H9 (cell line): ENCODE measurements at regions not wholly inside any gene's neighbourhood (a gene's known extent, or its start where the extent isn't known, plus 50 kb on each side); places are given as distances from the start of the nearest gene placed in this dataset.

ENCODE experiments used
- DNase-seq: peaks from one replicate; pipeline ENCODE4 v3.0.0-alpha.2; 2017
- H2AFZ ChIP-seq: one replicate; pipeline ENCODE4 v1.6.1; 2013; ENCODE audit warnings: mild to moderate bottlenecking, low read length, control low read depth, moderate library complexity
- H2AK5ac ChIP-seq: 2 replicates; pipeline ENCODE4 v1.6.1; 2013; ENCODE audit warnings: low read length, control low read depth, mixed read lengths; ENCODE audit not compliant: insufficient read length
- H2BK120ac ChIP-seq: one replicate; pipeline ENCODE4 v1.6.1; 2013; ENCODE audit warnings: low read depth, mild to moderate bottlenecking, low read length, control low read depth, inconsistent platforms; ENCODE audit not compliant: poor library complexity, severe bottlenecking
- H2BK12ac ChIP-seq: 2 replicates; pipeline ENCODE4 v1.6.1; 2013; ENCODE audit warnings: low read length, control low read depth, mixed read lengths, low read depth; ENCODE audit not compliant: insufficient read length
- H2BK15ac ChIP-seq: 2 replicates; pipeline ENCODE4 v1.6.1; 2013; ENCODE audit warnings: low read depth, low read length, control low read depth
- H2BK20ac ChIP-seq: one replicate; pipeline ENCODE4 v1.6.1; 2013; ENCODE audit warnings: low read depth, mild to moderate bottlenecking, low read length, control low read depth, inconsistent platforms; ENCODE audit not compliant: poor library complexity, severe bottlenecking
- H2BK5ac ChIP-seq: 2 replicates; pipeline ENCODE4 v1.6.1; 2013; ENCODE audit warnings: low read length, control low read depth, mixed read lengths; ENCODE audit not compliant: insufficient read length
- H3K14ac ChIP-seq: 2 replicates; pipeline ENCODE4 v1.6.1; 2013; ENCODE audit warnings: low read length, control low read depth; ENCODE audit not compliant: insufficient read depth
- H3K18ac ChIP-seq: 2 replicates; pipeline ENCODE4 v1.6.1; 2013; ENCODE audit warnings: low read depth, mild to moderate bottlenecking, mixed read lengths, low read length, control low read depth; ENCODE audit not compliant: insufficient read length
- H3K23ac ChIP-seq: 2 replicates; pipeline ENCODE4 v1.6.1; 2013; ENCODE audit warnings: low read length, control low read depth, mixed read lengths, low read depth; ENCODE audit not compliant: insufficient read length
- H3K23me2 ChIP-seq: 2 replicates; pipeline ENCODE4 v1.6.1; 2013; ENCODE audit warnings: low read depth, mild to moderate bottlenecking, mixed read lengths, low read length, control low read depth; ENCODE audit not compliant: insufficient read length, poor library complexity, severe bottlenecking
- H3K27ac ChIP-seq: 2 replicates; pipeline ENCODE4 v1.5.1; 2013; ENCODE audit warnings: low read length, control low read depth, mixed read lengths, low read depth; ENCODE audit not compliant: insufficient read length
- H3K27me3 ChIP-seq: 2 replicates; pipeline ENCODE4 v1.6.1; 2013; ENCODE audit warnings: low read length, control low read depth, inconsistent platforms; ENCODE audit not compliant: insufficient read depth
- H3K4ac ChIP-seq: 2 replicates; pipeline ENCODE4 v1.6.1; 2013; ENCODE audit warnings: low read depth, mild to moderate bottlenecking, control low read depth, inconsistent platforms, low read length, moderate library complexity
- H3K4me1 ChIP-seq: 2 replicates; pipeline ENCODE4 v1.6.1; 2013; ENCODE audit warnings: low read length, control low read depth, inconsistent platforms; ENCODE audit not compliant: insufficient read depth
- H3K4me2 ChIP-seq: 2 replicates; pipeline ENCODE4 v1.6.1; 2013; ENCODE audit warnings: low read length, control low read depth, mixed read lengths; ENCODE audit not compliant: insufficient read length, insufficient read depth
- H3K56ac ChIP-seq: 2 replicates; pipeline ENCODE4 v1.6.1; 2013; ENCODE audit warnings: low read depth, mild to moderate bottlenecking, mixed read lengths, low read length, control low read depth; ENCODE audit not compliant: insufficient read length
- H3K79me1 ChIP-seq: 2 replicates; pipeline ENCODE4 v1.6.1; 2013; ENCODE audit warnings: low read depth, mild to moderate bottlenecking, moderate library complexity, low read length, control low read depth, inconsistent platforms; ENCODE audit not compliant: insufficient read depth, poor library complexity, severe bottlenecking
- H3K79me2 ChIP-seq: 2 replicates; pipeline ENCODE4 v1.6.1; 2013; ENCODE audit warnings: low read length, control low read depth, inconsistent platforms; ENCODE audit not compliant: insufficient read depth
- H3K9ac ChIP-seq: 2 replicates; pipeline ENCODE4 v1.6.1; 2013; ENCODE audit warnings: low read length, control low read depth, mixed read lengths; ENCODE audit not compliant: insufficient read length; ENCODE audit errors: extremely low read depth
- H3K9me3 ChIP-seq: one replicate; pipeline ENCODE4 v1.6.1; 2013; ENCODE audit warnings: low read depth, low read length, inconsistent platforms; ENCODE audit not compliant: control insufficient read depth
- H3T11ph ChIP-seq: one replicate; pipeline ENCODE4 v1.6.1; 2013; ENCODE audit warnings: mild to moderate bottlenecking, low read length, control low read depth, inconsistent platforms
- H4K20me1 ChIP-seq: one replicate; pipeline ENCODE4 v1.6.1; 2013; ENCODE audit not compliant: control insufficient read depth, insufficient read length, insufficient read depth
- H4K5ac ChIP-seq: 2 replicates; pipeline ENCODE4 v1.6.1; 2013; ENCODE audit warnings: low read depth, mild to moderate bottlenecking, mixed read lengths, low read length, control low read depth; ENCODE audit not compliant: insufficient read length
- H4K8ac ChIP-seq: replicated peaks from 2 replicates; pipeline ENCODE4 v1.6.1; 2013; ENCODE audit warnings: low read length, control low read depth, mixed read lengths, low read depth; ENCODE audit not compliant: insufficient read length
- H4K91ac ChIP-seq: 2 replicates; pipeline ENCODE4 v1.6.1; 2013; ENCODE audit warnings: low read depth, mild to moderate bottlenecking, moderate library complexity, mixed read lengths, low read length, control low read depth; ENCODE audit not compliant: insufficient read length
- H3K27ac Mint-ChIP-seq, 3 experiments: 2 replicates in 2 of 3; 3 replicates in 1 of 3; pipeline ENCODE4 v1.8.0; 2020 to 2021; ENCODE audit warnings: mixed read lengths in 3 of 3, mild to moderate bottlenecking in 1 of 3, moderate library complexity in 1 of 3
- H3K27me3 Mint-ChIP-seq: 2 replicates; pipeline ENCODE4 v1.8.0; 2021; ENCODE audit warnings: low read depth, mild to moderate bottlenecking, moderate library complexity, mixed read lengths
- H3K36me3 Mint-ChIP-seq, 3 experiments: 2 replicates in 2 of 3; 3 replicates in 1 of 3; pipeline ENCODE4 v1.8.0; 2020 to 2021; ENCODE audit warnings: low read depth in 3 of 3, mixed read lengths in 3 of 3; ENCODE audit not compliant: insufficient read depth in 1 of 3
- H3K4me1 Mint-ChIP-seq, 2 experiments: 2 replicates each; pipeline ENCODE4 v1.8.0; 2020; ENCODE audit warnings: mixed read lengths in 2 of 2
- H3K4me3 Mint-ChIP-seq, 2 experiments: 2 replicates in 1 of 2; 3 replicates in 1 of 2; pipeline ENCODE4 v1.8.0; 2020 to 2021; ENCODE audit warnings: mild to moderate bottlenecking in 2 of 2, mixed read lengths in 2 of 2, moderate library complexity in 1 of 2
- H3K9me3 Mint-ChIP-seq, 2 experiments: 2 replicates in 1 of 2; 3 replicates in 1 of 2; pipeline ENCODE4 v1.8.0; 2020; ENCODE audit warnings: mild to moderate bottlenecking in 2 of 2, mixed read lengths in 2 of 2, moderate library complexity in 1 of 2
- WGBS: extraction: QIAGEN DNeasy Blood & Tissue Kit; methylation state at CpG from one replicate; pipeline ENCODE4 v1.1.7; 2013; ENCODE audit warnings: missing lambda C conversion rate, low lambda C conversion rate, mixed read lengths; ENCODE audit not compliant: insufficient read length; ENCODE audit errors: extremely low coverage; 5-methylcytosine and 5-hydroxymethylcytosine counted together
- TF ChIP-seq, protein P1 (sequence below): fragments of 200-600 bp; sonication (generic); conservative IDR thresholded peaks from 3 replicates; pipeline ENCODE4 v1.8.0; 2021; ENCODE audit warnings: antibody characterized with exemption, mild to moderate bottlenecking

- H3K36me3 Mint-ChIP-seq: peaks cover 0 to 3% (median 0%) of the 10 kb centered on the region in 3 experiments; a peak in 2 of 7 replicates
- H3K27ac Mint-ChIP-seq: no peak overlapping the region
- H3K4me3 Mint-ChIP-seq: no peak overlapping the region
- Histone ChIP-seq H2BK15ac (no peak overlapping the region), H3K79me1 (no peaks in the 10 kb centered on the region), H4K5ac (no peak overlapping the region), H4K8ac (no peak overlapping the region), H3T11ph (no peak overlapping the region), H3K18ac (no peak overlapping the region), H3K4me2 (no peak overlapping the region), H2BK120ac (no peak overlapping the region), H3K27me3 (no peaks in the 10 kb centered on the region), H3K79me2 (no peaks in the 10 kb centered on the region), H2BK5ac (no peak overlapping the region), H3K4ac (no peak overlapping the region), H3K9ac (no peak overlapping the region), H3K4me1 (no peaks in the 10 kb centered on the region), H2BK12ac (no peak overlapping the region), H3K27ac (no peak overlapping the region), H2BK20ac (no peak overlapping the region), H3K9me3 (no peaks in the 10 kb centered on the region), H3K56ac (no peak overlapping the region), H3K14ac (no peak overlapping the region), H4K20me1 (no peaks in the 10 kb centered on the region), H4K91ac (no peak overlapping the region), H3K23ac (no peak overlapping the region), H2AFZ (no peak overlapping the region), H3K23me2 (no peaks in the 10 kb centered on the region), H2AK5ac (no peak overlapping the region)
- DNase-seq: no peak
- no CpG with 5 or more reads among the region's 4 CpGs for WGBS
- TF ChIP-seq, protein P1, sequence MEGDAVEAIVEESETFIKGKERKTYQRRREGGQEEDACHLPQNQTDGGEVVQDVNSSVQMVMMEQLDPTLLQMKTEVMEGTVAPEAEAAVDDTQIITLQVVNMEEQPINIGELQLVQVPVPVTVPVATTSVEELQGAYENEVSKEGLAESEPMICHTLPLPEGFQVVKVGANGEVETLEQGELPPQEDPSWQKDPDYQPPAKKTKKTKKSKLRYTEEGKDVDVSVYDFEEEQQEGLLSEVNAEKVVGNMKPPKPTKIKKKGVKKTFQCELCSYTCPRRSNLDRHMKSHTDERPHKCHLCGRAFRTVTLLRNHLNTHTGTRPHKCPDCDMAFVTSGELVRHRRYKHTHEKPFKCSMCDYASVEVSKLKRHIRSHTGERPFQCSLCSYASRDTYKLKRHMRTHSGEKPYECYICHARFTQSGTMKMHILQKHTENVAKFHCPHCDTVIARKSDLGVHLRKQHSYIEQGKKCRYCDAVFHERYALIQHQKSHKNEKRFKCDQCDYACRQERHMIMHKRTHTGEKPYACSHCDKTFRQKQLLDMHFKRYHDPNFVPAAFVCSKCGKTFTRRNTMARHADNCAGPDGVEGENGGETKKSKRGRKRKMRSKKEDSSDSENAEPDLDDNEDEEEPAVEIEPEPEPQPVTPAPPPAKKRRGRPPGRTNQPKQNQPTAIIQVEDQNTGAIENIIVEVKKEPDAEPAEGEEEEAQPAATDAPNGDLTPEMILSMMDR: no peak
- H3K4me1 Mint-ChIP-seq: peaks cover 10 to 13% of the 10 kb centered on the region in 2 experiments
- no peaks in the 10 kb centered on the region for H3K27me3 Mint-ChIP-seq
- H3K9me3 Mint-ChIP-seq: peaks cover 7 to 12% of the 10 kb centered on the region in 2 experiments
These were observed 789.8 kb upstream of the API5 start for GRCh38 chr11:42521994-42522393.
